NB4 (cell line): ENCODE measurements at regions not wholly inside any gene's neighbourhood (a gene's known extent, or its start where the extent isn't known, plus 50 kb on each side); places are given as distances from the start of the nearest gene placed in this dataset.

Source experiments
- CTCF ChIP-seq: IDR thresholded peaks from one replicate; pipeline ENCODE4 v1.5.1; 2012; ENCODE audit warnings: low read depth, low read length
- MYC ChIP-seq: IDR thresholded peaks from 2 replicates; pipeline ENCODE4 v1.6.1; 2011; ENCODE audit warnings: low read depth, low read length
- POLR2A ChIP-seq: IDR thresholded peaks from 2 replicates; pipeline ENCODE4 v1.6.1; 2011; ENCODE audit warnings: mild to moderate bottlenecking; ENCODE audit not compliant: insufficient read length; ENCODE audit errors: extremely low read depth

- no peak for TF ChIP-seq POLR2A
- no peak for TF ChIP-seq CTCF
- no peak for TF ChIP-seq MYC
Measured at GRCh38 chr15:49789436-49789835, 168.6 kb downstream of the DTWD1 start.
